ENCODE measurements at regions not wholly inside any gene's neighbourhood (a gene's known extent, or its start where the extent isn't known, plus 50 kb on each side); places are given as distances from the start of the nearest gene placed in this dataset.
A peak's percentile ranks its signal among the peaks of the same experiment; 100 is the strongest.

DNA sequence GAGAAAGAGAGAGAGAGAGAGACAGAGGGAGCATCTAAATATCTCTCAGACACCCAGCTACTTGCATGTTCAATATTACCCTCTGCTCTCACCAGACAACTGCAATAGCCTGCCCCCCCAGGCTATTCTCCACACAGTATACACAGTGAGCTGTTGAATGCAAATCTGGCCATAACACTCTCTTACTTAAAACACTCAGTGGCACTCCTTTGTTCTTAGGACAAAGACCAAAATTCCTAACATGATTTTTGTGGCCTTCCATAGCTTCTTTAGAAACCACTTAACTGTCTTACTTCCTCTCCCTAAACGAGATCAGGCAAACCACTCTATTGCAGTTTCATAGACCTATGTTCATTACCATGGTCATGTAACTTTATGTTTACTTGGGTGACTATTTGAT, 903.6 kb upstream of the AUTS2 start:
- intact Hi-C loops (cut with micrococcal nuclease) (no loop called here), in situ Hi-C loops (cut with MboI; ENCODE audit: low sequenced_read_pairs) (no loop called here), dilution Hi-C loops (cut with HindIII; ENCODE audit: low sequenced_read_pairs, unreplicated experiment) (no loop called here)
- H2BK20ac ChIP-seq (ENCODE audit: low read depth, low read length): peak overlapping the region; percentile 66; the same call in 1 of the 2 replicates
- BruUV-seq (replicated peaks): no TSS peak
- H4K8ac ChIP-seq (ENCODE audit: low read depth in 2 of 2, low read length in 2 of 2): no peak overlapping the region
- no peak overlapping the region for H2BK5ac ChIP-seq (ENCODE audit: low read depth, low read length, poor library complexity, severe bottlenecking)
- H3K4me2 ChIP-seq (ENCODE audit: low read depth, low read length): no peak overlapping the region
- H3K4me1 ChIP-seq (ENCODE audit: control insufficient read depth, insufficient read depth, low read length): peaks cover 11% of the 10 kb centered on the region
- H3K36me3 ChIP-seq (ENCODE audit: control insufficient read depth, insufficient read depth, low read length): no peaks in the 10 kb centered on the region
- H3K27me3 ChIP-seq (ENCODE audit: control insufficient read depth, insufficient read depth, low read length): no peaks in the 10 kb centered on the region
- POLR2A ChIA-PET (ENCODE audit: unreplicated experiment): no interaction called here
- CTCF ChIA-PET: no interaction called here
- H3K9ac ChIP-seq (ENCODE audit: low read depth, low read length): no peak overlapping the region
- no peak overlapping the region for H2AK9ac ChIP-seq (replicated peaks; ENCODE audit: low read depth, low read length, poor library complexity)
- no peak overlapping the region for H3K4me3 ChIP-seq (ENCODE audit: insufficient read depth, low read depth, low read length)
- no peak overlapping the region for H2AK5ac ChIP-seq (ENCODE audit: low read depth, low read length)
- TF ChIP-seq CHD1 (IDR thresholded peaks at IDR 0.05; ENCODE audit: low read depth, low read length) (no peak), MAZ (IDR thresholded peaks at IDR 0.05; ENCODE audit: borderline replicate concordance, low read depth, low read length) (no peak), RAD21 (IDR thresholded peaks at IDR 0.05; ENCODE audit: low read length) (no peak), MXI1 (IDR thresholded peaks at IDR 0.05; ENCODE audit: borderline replicate concordance, low read depth, low read length) (no peak), SMC3 (IDR thresholded peaks at IDR 0.05; ENCODE audit: low read depth, low read length) (no peak), CEBPB (IDR thresholded peaks at IDR 0.05; ENCODE audit: low read depth, low read length) (no peak), RFX5 (IDR thresholded peaks at IDR 0.05; ENCODE audit: low read depth, low read length) (no peak), RCOR1 (IDR thresholded peaks at IDR 0.05; ENCODE audit: insufficient replicate concordance, low read length) (no peak), MAFK (IDR thresholded peaks at IDR 0.05; ENCODE audit: low read depth, low read length) (no peak), BHLHE40 (IDR thresholded peaks at IDR 0.05; ENCODE audit: low read depth, low read length) (no peak)
- TF ChIP-seq, protein P1, sequence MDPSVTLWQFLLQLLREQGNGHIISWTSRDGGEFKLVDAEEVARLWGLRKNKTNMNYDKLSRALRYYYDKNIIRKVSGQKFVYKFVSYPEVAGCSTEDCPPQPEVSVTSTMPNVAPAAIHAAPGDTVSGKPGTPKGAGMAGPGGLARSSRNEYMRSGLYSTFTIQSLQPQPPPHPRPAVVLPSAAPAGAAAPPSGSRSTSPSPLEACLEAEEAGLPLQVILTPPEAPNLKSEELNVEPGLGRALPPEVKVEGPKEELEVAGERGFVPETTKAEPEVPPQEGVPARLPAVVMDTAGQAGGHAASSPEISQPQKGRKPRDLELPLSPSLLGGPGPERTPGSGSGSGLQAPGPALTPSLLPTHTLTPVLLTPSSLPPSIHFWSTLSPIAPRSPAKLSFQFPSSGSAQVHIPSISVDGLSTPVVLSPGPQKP (IDR thresholded peaks at IDR 0.05; ENCODE audit: borderline replicate concordance, low read depth, low read length): no peak
- TF ChIP-seq, protein P2, sequence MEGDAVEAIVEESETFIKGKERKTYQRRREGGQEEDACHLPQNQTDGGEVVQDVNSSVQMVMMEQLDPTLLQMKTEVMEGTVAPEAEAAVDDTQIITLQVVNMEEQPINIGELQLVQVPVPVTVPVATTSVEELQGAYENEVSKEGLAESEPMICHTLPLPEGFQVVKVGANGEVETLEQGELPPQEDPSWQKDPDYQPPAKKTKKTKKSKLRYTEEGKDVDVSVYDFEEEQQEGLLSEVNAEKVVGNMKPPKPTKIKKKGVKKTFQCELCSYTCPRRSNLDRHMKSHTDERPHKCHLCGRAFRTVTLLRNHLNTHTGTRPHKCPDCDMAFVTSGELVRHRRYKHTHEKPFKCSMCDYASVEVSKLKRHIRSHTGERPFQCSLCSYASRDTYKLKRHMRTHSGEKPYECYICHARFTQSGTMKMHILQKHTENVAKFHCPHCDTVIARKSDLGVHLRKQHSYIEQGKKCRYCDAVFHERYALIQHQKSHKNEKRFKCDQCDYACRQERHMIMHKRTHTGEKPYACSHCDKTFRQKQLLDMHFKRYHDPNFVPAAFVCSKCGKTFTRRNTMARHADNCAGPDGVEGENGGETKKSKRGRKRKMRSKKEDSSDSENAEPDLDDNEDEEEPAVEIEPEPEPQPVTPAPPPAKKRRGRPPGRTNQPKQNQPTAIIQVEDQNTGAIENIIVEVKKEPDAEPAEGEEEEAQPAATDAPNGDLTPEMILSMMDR (conservative IDR thresholded peaks at IDR 0.05; ENCODE audit: low read depth, low read length): no peak
- TF ChIP-seq, protein P3, sequence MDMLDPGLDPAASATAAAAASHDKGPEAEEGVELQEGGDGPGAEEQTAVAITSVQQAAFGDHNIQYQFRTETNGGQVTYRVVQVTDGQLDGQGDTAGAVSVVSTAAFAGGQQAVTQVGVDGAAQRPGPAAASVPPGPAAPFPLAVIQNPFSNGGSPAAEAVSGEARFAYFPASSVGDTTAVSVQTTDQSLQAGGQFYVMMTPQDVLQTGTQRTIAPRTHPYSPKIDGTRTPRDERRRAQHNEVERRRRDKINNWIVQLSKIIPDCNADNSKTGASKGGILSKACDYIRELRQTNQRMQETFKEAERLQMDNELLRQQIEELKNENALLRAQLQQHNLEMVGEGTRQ (IDR thresholded peaks at IDR 0.05; ENCODE audit: low read depth, low read length): no peak
- no peak overlapping the region for H4K5ac ChIP-seq (ENCODE audit: low read depth, low read length)
- no peak for ATAC-seq (ENCODE audit: low read depth)
- no peak overlapping the region for H3K18ac ChIP-seq (ENCODE audit: low read depth, low read length)
- H3K23ac ChIP-seq (ENCODE audit: low read depth, low read length): no peak overlapping the region
- no peak overlapping the region for H3K27ac ChIP-seq (ENCODE audit: insufficient read depth, low read length)
- no peak overlapping the region for H3K14ac ChIP-seq (replicated peaks; ENCODE audit: low read depth, low read length)
- H3K79me1 ChIP-seq (ENCODE audit: low read depth in 1 of 2, low read length in 2 of 2): no peaks in the 10 kb centered on the region
- WGBS, 2 experiments (ENCODE audit: extremely low coverage in 2 of 2, insufficient read length in 1 of 2): no CpG with 5 or more reads among the region's 1 CpG
- H3K4ac ChIP-seq (ENCODE audit: low read depth, low read length): no peak overlapping the region
- no peak overlapping the region for H2AFZ ChIP-seq (replicated peaks; ENCODE audit: low read length, poor library complexity)
- DNase-seq: no peak
- 0 out of 2 replicates have a peak, but pooled peaks cover 3% of the 10 kb centered on the region for H3K9me1 ChIP-seq (ENCODE audit: insufficient read depth, low read length)
- H2BK15ac ChIP-seq (ENCODE audit: low read depth, low read length): 0 out of 3 replicates have a peak overlapping the region, but pooled peaks have one; percentile 71
- H4K91ac ChIP-seq (ENCODE audit: insufficient read depth, low read depth, low read length): no peak overlapping the region
- H3K56ac ChIP-seq (ENCODE audit: extremely low read depth, insufficient read depth, low read length): no peak overlapping the region
- peaks cover 2% of the 10 kb centered on the region; the same call in 1 of the 2 replicates for H3K9me3 ChIP-seq (ENCODE audit: control insufficient read depth, insufficient read depth, low read length)
- H2BK120ac ChIP-seq (ENCODE audit: low read depth, low read length): peak overlapping the region; percentile 19
- H4K20me1 ChIP-seq (ENCODE audit: insufficient read depth, low read length): no peaks in the 10 kb centered on the region

Measured in IMR-90 (cell line).